Neural progenitor cell (in vitro differentiated cells): ENCODE measurements at regions not wholly inside any gene's neighbourhood (a gene's known extent, or its start where the extent isn't known, plus 50 kb on each side); places are given as distances from the start of the nearest gene placed in this dataset.

Experiments
- DNase-seq: peaks from one replicate; pipeline ENCODE4 v3.0.0-alpha.2; 2016; ENCODE audit warnings: low spot score
- H2AFZ ChIP-seq: fragments of 200-600 bp; sonication (generic); replicated peaks from 2 replicates; pipeline ENCODE4 v1.6.1; 2016; ENCODE audit warnings: antibody characterized with exemption
- H3F3A ChIP-seq: fragments of 200-600 bp; sonication (generic); 2 replicates; pipeline ENCODE4 v1.6.1; 2016; ENCODE audit warnings: antibody characterized with exemption, low read depth
- H3K27ac ChIP-seq: fragments of 200-600 bp; sonication (generic); 2 replicates; pipeline ENCODE4 v1.5.1; 2016; ENCODE audit warnings: mild to moderate bottlenecking
- H3K27me3 ChIP-seq: fragments of 200-600 bp; sonication (generic); 2 replicates; pipeline ENCODE4 v1.6.1; 2016; ENCODE audit warnings: mild to moderate bottlenecking, moderate library complexity
- H3K36me3 ChIP-seq: fragments of 200-600 bp; sonication (generic); 2 replicates; pipeline ENCODE4 v1.5.1; 2016
- H3K4me1 ChIP-seq: fragments of 200-600 bp; sonication (generic); 2 replicates; pipeline ENCODE4 v1.6.1; 2016; ENCODE audit warnings: mixed run types
- H3K4me2 ChIP-seq: fragments of 200-600 bp; sonication (generic); 2 replicates; pipeline ENCODE4 v1.6.1; 2016
- H3K4me3 ChIP-seq: fragments of 200-600 bp; sonication (generic); 2 replicates; pipeline ENCODE4 v1.5.1; 2016
- H3K79me2 ChIP-seq: fragments of 200-600 bp; sonication (generic); 2 replicates; pipeline ENCODE4 v1.6.1; 2016; ENCODE audit warnings: low read depth
- H3K9ac ChIP-seq: fragments of 200-600 bp; sonication (generic); 2 replicates; pipeline ENCODE4 v1.6.1; 2016
- H3K9me3 ChIP-seq: fragments of 200-600 bp; sonication (generic); 2 replicates; pipeline ENCODE4 v1.5.1; 2016; ENCODE audit warnings: low read depth
- H4K20me1 ChIP-seq: fragments of 200-600 bp; sonication (generic); 2 replicates; pipeline ENCODE4 v1.6.1; 2016; ENCODE audit warnings: low read depth
- H3K27ac Mint-ChIP-seq: 3 replicates; pipeline ENCODE4 v1.8.0; 2021; ENCODE audit warnings: mixed read lengths
- H3K27me3 Mint-ChIP-seq: 2 replicates; pipeline ENCODE4 v1.8.0; 2022; ENCODE audit warnings: low read depth, mild to moderate bottlenecking, inconsistent platforms, moderate library complexity, mixed read lengths; ENCODE audit not compliant: insufficient read depth
- H3K36me3 Mint-ChIP-seq: 3 replicates; pipeline ENCODE4 v1.8.0; 2021; ENCODE audit warnings: mixed read lengths
- H3K4me1 Mint-ChIP-seq: 3 replicates; pipeline ENCODE4 v1.8.0; 2021; ENCODE audit warnings: mixed read lengths
- H3K4me3 Mint-ChIP-seq: 3 replicates; pipeline ENCODE4 v1.8.0; 2021; ENCODE audit warnings: mild to moderate bottlenecking, moderate library complexity, mixed read lengths
- H3K9me3 Mint-ChIP-seq: 3 replicates; pipeline ENCODE4 v1.8.0; 2020; ENCODE audit warnings: mixed read lengths
- CTCF ChIP-seq: fragments of 200-600 bp; sonication (generic); IDR thresholded peaks from 2 replicates; pipeline ENCODE4 v1.5.1; 2017; ENCODE audit warnings: antibody characterized with exemption, mild to moderate bottlenecking
- EZH2 ChIP-seq: fragments of 200-600 bp; sonication (generic); IDR thresholded peaks from 2 replicates; pipeline ENCODE4 v1.6.1; 2017; ENCODE audit warnings: antibody characterized with exemption, mild to moderate bottlenecking, moderate library complexity
- EZH2phosphoT487 ChIP-seq: fragments of 200-600 bp; sonication (generic); IDR thresholded peaks from 2 replicates; pipeline ENCODE4 v1.6.1; 2017; ENCODE audit warnings: antibody characterized with exemption

- no peak overlapping the region for H3K4me3 Mint-ChIP-seq
- peak; percentile 63 for DNase-seq
Measured at GRCh38 chr2:168348076-168348475, 100.7 kb upstream of the STK39 start.

GRCh38 chr2:168350380-168350779 is 103.0 kb upstream of the STK39 start:
- Histone ChIP-seq H3F3A (no peaks in the 10 kb centered on the region), H3K36me3 (no peaks in the 10 kb centered on the region), H3K27me3 (no peaks in the 10 kb centered on the region), H3K4me2 (no peak overlapping the region), H3K9ac (no peak overlapping the region), H3K79me2 (no peaks in the 10 kb centered on the region), H3K9me3 (peaks cover 9% of the 10 kb centered on the region), H3K4me3 (no peak overlapping the region), H2AFZ (no peak overlapping the region), H4K20me1 (no peaks in the 10 kb centered on the region), H3K4me1 (peaks cover 25% of the 10 kb centered on the region), H3K27ac (no peak overlapping the region)
- H3K27ac Mint-ChIP-seq = no peak overlapping the region
- H3K9me3 Mint-ChIP-seq = peaks cover 8% of the 10 kb centered on the region
- no peak overlapping the region for H3K4me3 Mint-ChIP-seq
- no peak for DNase-seq
- H3K27me3 Mint-ChIP-seq = peaks cover 3% of the 10 kb centered on the region
- no peaks in the 10 kb centered on the region for H3K36me3 Mint-ChIP-seq
- peaks cover 2% of the 10 kb centered on the region for H3K4me1 Mint-ChIP-seq
- TF ChIP-seq EZH2 (no peak), CTCF (no peak), EZH2phosphoT487 (no peak)

More at GRCh38 chr2:168348076-168348475, 100.7 kb upstream of the STK39 start:
- H4K20me1 ChIP-seq = no peaks in the 10 kb centered on the region
- no peaks in the 10 kb centered on the region for H3K36me3 ChIP-seq
- H3K9ac ChIP-seq = no peak overlapping the region
- Mint-ChIP-seq H3K4me1 (peaks cover 2% of the 10 kb centered on the region), H3K27me3 (peaks cover 3% of the 10 kb centered on the region), H3K36me3 (no peaks in the 10 kb centered on the region), H3K9me3 (peaks cover 2% of the 10 kb centered on the region), H3K27ac (no peak overlapping the region)
- peaks cover 3% of the 10 kb centered on the region for H3K9me3 ChIP-seq
- no peak overlapping the region for H3K4me3 ChIP-seq
- no peaks in the 10 kb centered on the region for H3K27me3 ChIP-seq
- no peaks in the 10 kb centered on the region for H3F3A ChIP-seq
- peak overlapping the region; percentile 61 for H2AFZ ChIP-seq
- peaks cover 19% of the 10 kb centered on the region for H3K4me1 ChIP-seq
- H3K4me2 ChIP-seq = no peak overlapping the region
- H3K27ac ChIP-seq = no peak overlapping the region
- no peaks in the 10 kb centered on the region for H3K79me2 ChIP-seq
- TF ChIP-seq CTCF (peak; percentile 59), EZH2phosphoT487 (no peak)

- Histone ChIP-seq H2AFZ (no peak overlapping the region), H3K27me3 (no peaks in the 10 kb centered on the region), H4K20me1 (no peaks in the 10 kb centered on the region), H3K4me1 (peaks cover 18% of the 10 kb centered on the region), H3K9me3 (peaks cover 9% of the 10 kb centered on the region), H3F3A (no peaks in the 10 kb centered on the region), H3K4me3 (no peak overlapping the region), H3K4me2 (no peak overlapping the region), H3K79me2 (no peaks in the 10 kb centered on the region), H3K36me3 (no peaks in the 10 kb centered on the region), H3K27ac (no peak overlapping the region), H3K9ac (no peak overlapping the region)
- Mint-ChIP-seq H3K9me3 (peaks cover 8% of the 10 kb centered on the region), H3K4me3 (no peak overlapping the region), H3K4me1 (no peaks in the 10 kb centered on the region), H3K27me3 (no peaks in the 10 kb centered on the region), H3K27ac (no peak overlapping the region), H3K36me3 (no peaks in the 10 kb centered on the region)
- TF ChIP-seq EZH2 = no peak
- TF ChIP-seq CTCF = no peak
- TF ChIP-seq EZH2phosphoT487 = no peak
- DNase-seq = no peak
Measured at GRCh38 chr2:168353251-168353650, 102.8 kb upstream of the CERS6 start.
